ENCODE measurements at regions not wholly inside any gene's neighbourhood (a gene's known extent, or its start where the extent isn't known, plus 50 kb on each side); places are given as distances from the start of the nearest gene placed in this dataset.

DNA sequence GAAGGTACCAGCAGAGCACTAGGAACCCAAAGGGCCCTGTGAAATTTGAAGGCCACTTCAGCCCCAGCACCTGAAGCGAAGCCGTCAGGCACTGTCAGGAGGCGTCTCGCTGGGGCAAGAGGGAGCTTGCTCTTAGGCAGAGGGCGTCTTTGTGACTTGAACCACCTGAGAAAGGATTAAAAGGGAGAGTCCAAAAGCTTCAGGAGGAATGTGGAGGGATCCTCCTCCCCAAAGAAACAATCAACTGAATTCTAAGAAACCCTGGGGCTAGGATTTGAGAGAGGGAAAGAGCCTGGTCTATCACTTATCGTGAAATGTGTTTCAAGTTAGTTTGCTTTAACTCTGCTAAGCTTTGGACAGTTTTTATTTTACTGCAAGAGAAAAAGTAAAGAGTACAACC is 324.9 kb upstream of the SOX11 start:
- TF ChIP-seq, protein P1, sequence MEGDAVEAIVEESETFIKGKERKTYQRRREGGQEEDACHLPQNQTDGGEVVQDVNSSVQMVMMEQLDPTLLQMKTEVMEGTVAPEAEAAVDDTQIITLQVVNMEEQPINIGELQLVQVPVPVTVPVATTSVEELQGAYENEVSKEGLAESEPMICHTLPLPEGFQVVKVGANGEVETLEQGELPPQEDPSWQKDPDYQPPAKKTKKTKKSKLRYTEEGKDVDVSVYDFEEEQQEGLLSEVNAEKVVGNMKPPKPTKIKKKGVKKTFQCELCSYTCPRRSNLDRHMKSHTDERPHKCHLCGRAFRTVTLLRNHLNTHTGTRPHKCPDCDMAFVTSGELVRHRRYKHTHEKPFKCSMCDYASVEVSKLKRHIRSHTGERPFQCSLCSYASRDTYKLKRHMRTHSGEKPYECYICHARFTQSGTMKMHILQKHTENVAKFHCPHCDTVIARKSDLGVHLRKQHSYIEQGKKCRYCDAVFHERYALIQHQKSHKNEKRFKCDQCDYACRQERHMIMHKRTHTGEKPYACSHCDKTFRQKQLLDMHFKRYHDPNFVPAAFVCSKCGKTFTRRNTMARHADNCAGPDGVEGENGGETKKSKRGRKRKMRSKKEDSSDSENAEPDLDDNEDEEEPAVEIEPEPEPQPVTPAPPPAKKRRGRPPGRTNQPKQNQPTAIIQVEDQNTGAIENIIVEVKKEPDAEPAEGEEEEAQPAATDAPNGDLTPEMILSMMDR (IDR thresholded peaks at IDR 0.05), result no peak
- no peak for TF ChIP-seq POLR2A (IDR thresholded peaks at IDR 0.05)
- intact Hi-C loops (cut with DNase I; ENCODE audit: low total_unique reads), result no loop called here

DNA sequence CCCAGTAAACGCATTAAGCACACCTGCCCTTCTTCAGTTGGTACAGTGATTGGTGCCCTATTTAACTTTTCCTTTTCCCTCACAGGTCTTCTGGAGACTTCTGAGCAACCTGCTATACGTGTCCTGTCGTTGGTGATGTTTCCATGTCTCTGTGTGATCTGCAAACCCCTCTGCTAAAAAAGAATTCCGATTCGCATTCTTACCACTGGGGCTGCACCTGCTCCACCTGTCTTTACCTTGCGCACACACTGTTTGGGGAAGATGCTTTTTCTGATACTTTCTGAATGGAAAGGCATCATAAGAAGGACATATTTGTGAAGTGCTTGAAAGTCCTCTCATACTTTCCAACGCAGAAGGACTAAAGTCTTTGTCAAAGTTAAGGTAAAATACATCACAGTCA is 323.9 kb upstream of the SOX11 start:
- H3K27me3 ChIP-seq, result no peaks in the 10 kb centered on the region
- 83 to 85% methylated on average over 7 of the region's 7 CpGs for WGBS, 2 donors
- no peak for DNase-seq
- no peaks in the 10 kb centered on the region for H3K4me1 ChIP-seq
- H3K9me3 ChIP-seq, result no peaks in the 10 kb centered on the region
- no peak overlapping the region for H3K27ac ChIP-seq
- H3K4me3 ChIP-seq, result no peak overlapping the region
- TF ChIP-seq POLR2A (IDR thresholded peaks at IDR 0.05), result no peak
- TF ChIP-seq, protein P1 (IDR thresholded peaks at IDR 0.05), result no peak
- no peaks in the 10 kb centered on the region for H3K36me3 ChIP-seq (ENCODE audit: low read depth, missing control alignments)
- intact Hi-C loops (cut with DNase I; ENCODE audit: low total_unique reads), result no loop called here

More for the DNA sequence above, 324.9 kb upstream of the SOX11 start:
- Histone ChIP-seq H3K27me3 (no peaks in the 10 kb centered on the region), H3K27ac (no peak overlapping the region), H3K9me3 (no peaks in the 10 kb centered on the region), H3K4me1 (no peaks in the 10 kb centered on the region), H3K36me3 (ENCODE audit: low read depth, missing control alignments) (no peaks in the 10 kb centered on the region), H3K4me3 (no peak overlapping the region)
- DNase-seq, result no peak
- 45 to 64% methylated on average over 6 of the region's 6 CpGs for WGBS, 2 donors

- no peaks in the 10 kb centered on the region for H3K36me3 ChIP-seq (ENCODE audit: low read depth, missing control alignments)
- no peak overlapping the region for H3K27ac ChIP-seq
- 86 to 88% methylated on average over 7 of the region's 7 CpGs for WGBS, 2 donors
- no peaks in the 10 kb centered on the region for H3K27me3 ChIP-seq
- TF ChIP-seq, protein P1 (IDR thresholded peaks at IDR 0.05), result no peak
- no peak for TF ChIP-seq POLR2A (IDR thresholded peaks at IDR 0.05)
- no peaks in the 10 kb centered on the region for H3K9me3 ChIP-seq
- no peaks in the 10 kb centered on the region for H3K4me1 ChIP-seq
- DNase-seq, result no peak
- intact Hi-C loops (cut with DNase I; ENCODE audit: low total_unique reads), result no loop called here
- H3K4me3 ChIP-seq, result no peak overlapping the region
These were observed 322.7 kb upstream of the SOX11 start for GRCh38 chr2:5369510-5369909.

- Histone ChIP-seq H3K27ac (no peak overlapping the region), H3K4me3 (no peak overlapping the region), H3K4me1 (no peaks in the 10 kb centered on the region), H3K27me3 (no peaks in the 10 kb centered on the region), H3K9me3 (no peaks in the 10 kb centered on the region), H3K36me3 (ENCODE audit: low read depth, missing control alignments) (no peaks in the 10 kb centered on the region)
- no peak for DNase-seq
- intact Hi-C loops (cut with DNase I; ENCODE audit: low total_unique reads), result no loop called here
- 92 to 95% methylated on average over 4 to 5 of the region's 5 CpGs for WGBS, 2 donors
- TF ChIP-seq, protein P1 (IDR thresholded peaks at IDR 0.05), result no peak
- no peak for TF ChIP-seq POLR2A (IDR thresholded peaks at IDR 0.05)
These were observed 322.0 kb upstream of the SOX11 start for GRCh38 chr2:5370158-5370557.

GRCh38 chr2:5372141-5372540 is 320.0 kb upstream of the SOX11 start:
- Histone ChIP-seq H3K4me1 (no peaks in the 10 kb centered on the region), H3K4me3 (no peak overlapping the region), H3K9me3 (no peaks in the 10 kb centered on the region), H3K27ac (no peak overlapping the region), H3K36me3 (ENCODE audit: low read depth, missing control alignments) (no peaks in the 10 kb centered on the region), H3K27me3 (no peaks in the 10 kb centered on the region)
- intact Hi-C loops (cut with DNase I; ENCODE audit: low total_unique reads), result no loop called here
- WGBS, 2 donors, result 69 to 80% methylated on average over 6 of the region's 6 CpGs
- TF ChIP-seq, protein P1 (IDR thresholded peaks at IDR 0.05), result no peak
- TF ChIP-seq POLR2A (IDR thresholded peaks at IDR 0.05), result no peak
- no peak for DNase-seq
